Activated T-cell treated with anti-CD3 and anti-CD28 coated beads, Interleukin-2, amount 50 U/mL, for 48 hours (primary cell): ENCODE measurements at regions not wholly inside any gene's neighbourhood (a gene's known extent, or its start where the extent isn't known, plus 50 kb on each side); places are given as distances from the start of the nearest gene placed in this dataset.

Experiments used
- DNase-seq, 2 experiments: peaks; one replicate each; pipeline ENCODE4 v3.0.0-alpha.2; 2020

GRCh38 chr4:104682311-104682710 is 187.6 kb upstream of the CXXC4 start:
- DNase-seq = no peak

GRCh38 chr4:104693601-104694201 is 199.0 kb upstream of the CXXC4 start:
- no peak for DNase-seq

- DNase-seq = no peak
Observed at GRCh38 chr4:104716584-104716983, 221.9 kb upstream of the CXXC4 start.

- DNase-seq = no peak
Observed at GRCh38 chr4:104719539-104720230, 225.0 kb upstream of the CXXC4 start.

GRCh38 chr4:104722467-104722866 is 227.8 kb upstream of the CXXC4 start:
- no peak for DNase-seq

GRCh38 chr4:104726002-104726401 is 231.3 kb upstream of the CXXC4 start:
- DNase-seq = no peak

GRCh38 chr4:104727643-104728042 is 232.9 kb upstream of the CXXC4 start:
- no peak for DNase-seq

- DNase-seq = no peak
Observed at GRCh38 chr4:104728380-104729122, 233.9 kb upstream of the CXXC4 start.

GRCh38 chr4:104732766-104733165 is 238.1 kb upstream of the CXXC4 start:
- DNase-seq = no peak

GRCh38 chr4:104735174-104735573 is 240.5 kb upstream of the CXXC4 start:
- DNase-seq = no peak

GRCh38 chr4:104740161-104740560 is 245.5 kb upstream of the CXXC4 start:
- DNase-seq = no peak

GRCh38 chr4:104743215-104743653 is 248.5 kb upstream of the CXXC4 start:
- DNase-seq = no peak

- no peak for DNase-seq
Observed at GRCh38 chr4:104747635-104748034, 252.9 kb upstream of the CXXC4 start.

- no peak for DNase-seq
Observed at GRCh38 chr4:104749062-104749461, 254.4 kb upstream of the CXXC4 start.

GRCh38 chr4:104750008-104750407 is 255.3 kb upstream of the CXXC4 start:
- DNase-seq = no peak

GRCh38 chr4:104751468-104751867 is 256.8 kb upstream of the CXXC4 start:
- no peak for DNase-seq

GRCh38 chr4:104752337-104752736 is 257.6 kb upstream of the CXXC4 start:
- no peak for DNase-seq

- no peak for DNase-seq
Observed at GRCh38 chr4:104756837-104757236, 262.1 kb upstream of the CXXC4 start.

- DNase-seq = no peak
Observed at GRCh38 chr4:104758574-104758973, 263.9 kb upstream of the CXXC4 start.

- no peak for DNase-seq
Observed at GRCh38 chr4:104763554-104764222, 269.0 kb upstream of the CXXC4 start.

- DNase-seq = no peak
Observed at GRCh38 chr4:104766676-104767075, 272.0 kb upstream of the CXXC4 start.

- DNase-seq = no peak
Observed at GRCh38 chr4:104772849-104773248, 278.2 kb upstream of the CXXC4 start.

- no peak for DNase-seq
Observed at GRCh38 chr4:104795264-104795939, 300.7 kb upstream of the CXXC4 start.
